ENCODE measurements at regions not wholly inside any gene's neighbourhood (a gene's known extent, or its start where the extent isn't known, plus 50 kb on each side); places are given as distances from the start of the nearest gene placed in this dataset.

DNA sequence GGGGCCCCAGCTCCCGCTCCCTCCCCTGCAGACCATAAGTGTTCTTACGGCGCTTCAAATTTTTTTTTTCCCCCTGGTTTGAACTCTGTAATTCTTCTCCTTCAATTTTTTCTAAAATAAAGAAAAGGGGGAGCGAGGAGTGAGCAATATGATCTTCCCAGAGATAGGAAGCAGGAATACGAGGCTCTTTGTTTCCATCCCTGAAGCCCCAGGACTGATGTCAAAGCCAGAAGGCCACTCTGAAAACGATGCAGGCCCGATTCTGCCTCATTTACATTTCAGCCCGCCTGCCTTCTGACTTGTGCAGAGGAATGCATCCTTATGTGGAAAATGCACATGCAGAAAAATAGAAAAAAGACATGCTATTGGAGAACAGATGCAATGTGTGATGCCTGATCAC is 401.5 kb upstream of the MKI67 start:
- DNase-seq (ENCODE audit: low read depth in 2 of 2): no peak

GRCh38 chr10:128528167-128528566 is 401.9 kb upstream of the MKI67 start:
- DNase-seq (ENCODE audit: low read depth in 2 of 2): no peak

DNA sequence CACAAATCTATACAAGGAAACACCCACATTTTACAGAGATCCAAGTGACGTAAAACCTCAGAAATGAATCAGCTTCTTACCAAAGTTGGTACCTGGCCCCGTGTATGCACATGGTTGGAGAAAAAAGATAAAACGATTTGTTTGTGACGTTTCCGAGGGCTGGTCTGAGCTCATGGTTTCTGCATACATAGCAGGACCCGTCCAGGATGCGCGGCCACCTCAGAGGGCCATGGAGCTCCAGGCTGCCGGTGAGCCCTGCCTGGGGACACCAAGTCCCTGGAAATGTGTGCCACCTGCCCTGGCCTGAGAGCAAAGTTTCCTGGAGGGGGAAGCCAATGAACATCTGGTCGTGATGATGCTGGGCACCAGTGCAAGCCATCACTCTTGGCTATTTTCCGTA is 402.6 kb upstream of the MKI67 start:
- no peak for DNase-seq (ENCODE audit: low read depth in 2 of 2)

DNA sequence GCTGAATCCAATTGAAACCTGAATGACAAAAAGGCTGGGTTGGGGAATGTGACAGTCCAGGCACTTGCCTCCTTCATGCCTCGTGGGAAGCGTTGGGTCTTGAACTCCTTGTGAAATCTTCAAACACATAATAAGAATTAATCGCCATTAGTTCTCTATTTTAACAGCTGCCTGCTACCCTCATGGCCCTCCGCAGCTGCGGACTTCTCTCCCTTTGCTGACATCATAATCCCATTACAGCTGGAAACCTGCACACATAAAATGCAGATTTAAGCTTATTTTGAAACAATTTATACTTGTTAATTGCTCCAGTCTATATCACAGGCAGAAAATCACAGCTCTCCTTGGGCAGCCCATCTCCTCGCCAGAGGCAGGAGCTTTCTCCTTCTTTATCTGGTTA is 403.0 kb upstream of the MKI67 start:
- no peak for DNase-seq (ENCODE audit: low read depth in 2 of 2)

DNA sequence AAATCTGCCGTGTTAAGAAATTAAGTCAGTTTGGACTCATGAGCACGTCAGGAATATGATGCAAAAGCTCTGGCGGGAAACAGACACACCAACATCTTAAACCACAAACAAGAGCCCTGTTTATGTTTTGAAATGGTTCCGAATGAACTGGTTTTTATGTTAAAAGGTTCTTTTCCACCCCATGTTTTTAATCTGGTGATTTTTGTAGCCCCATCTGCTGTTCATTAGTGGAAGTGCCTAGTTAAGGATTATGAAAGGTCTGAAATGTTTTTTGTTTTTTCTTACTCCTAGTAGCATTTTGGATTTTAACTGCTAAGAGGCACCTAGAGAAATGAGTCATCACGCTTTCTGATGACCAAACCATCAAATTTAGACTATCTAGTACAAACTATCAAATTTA is 404.1 kb upstream of the MKI67 start:
- DNase-seq (ENCODE audit: low read depth in 2 of 2): no peak

DNA sequence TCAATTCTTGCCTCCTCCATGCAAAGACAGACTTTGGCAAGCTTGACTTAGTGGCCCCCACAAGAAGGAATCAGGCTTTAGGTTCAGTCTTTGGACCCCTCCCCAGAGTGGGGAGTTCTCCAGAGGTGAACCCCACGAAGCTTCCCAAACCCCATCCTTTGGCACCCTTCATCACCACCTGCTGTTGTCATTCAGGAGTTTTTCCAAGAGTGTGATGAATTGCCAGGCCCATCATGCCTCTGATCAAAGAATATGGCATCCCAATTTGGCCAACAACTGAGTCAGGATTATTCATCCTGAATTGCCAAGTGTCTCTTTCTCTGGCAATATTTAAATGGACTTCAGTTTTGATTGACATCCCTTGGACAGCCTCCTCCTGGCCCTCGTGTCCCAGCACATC is 404.7 kb upstream of the MKI67 start:
- DNase-seq (ENCODE audit: low read depth in 2 of 2): no peak

DNA sequence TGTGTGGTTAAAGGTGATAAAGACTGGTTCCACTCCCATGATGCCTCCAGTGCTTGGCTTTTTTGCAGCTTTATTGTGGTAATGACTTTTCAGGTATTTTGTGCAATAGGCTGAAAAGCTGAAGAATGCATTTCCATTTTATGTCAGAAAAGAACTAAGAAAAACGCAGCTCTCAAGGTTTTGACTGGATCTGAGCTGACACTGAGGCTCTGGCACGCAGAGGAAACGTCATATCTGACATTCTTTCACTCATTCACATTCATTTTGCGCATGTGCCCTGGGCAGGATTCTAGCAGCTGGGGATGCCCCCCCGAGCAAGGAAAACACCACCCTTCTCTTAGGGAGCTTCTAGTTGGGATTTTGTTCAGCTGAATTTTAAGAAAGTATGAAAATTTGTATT is 408.5 kb upstream of the MKI67 start:
- DNase-seq (ENCODE audit: low read depth in 2 of 2): no peak

- DNase-seq (ENCODE audit: low read depth in 2 of 2): no peak
These were observed 410.0 kb upstream of the MKI67 start for GRCh38 chr10:128536259-128536658.

- no peak for DNase-seq (ENCODE audit: low read depth in 2 of 2)
These were observed 411.7 kb upstream of the MKI67 start for GRCh38 chr10:128537834-128538330.

DNA sequence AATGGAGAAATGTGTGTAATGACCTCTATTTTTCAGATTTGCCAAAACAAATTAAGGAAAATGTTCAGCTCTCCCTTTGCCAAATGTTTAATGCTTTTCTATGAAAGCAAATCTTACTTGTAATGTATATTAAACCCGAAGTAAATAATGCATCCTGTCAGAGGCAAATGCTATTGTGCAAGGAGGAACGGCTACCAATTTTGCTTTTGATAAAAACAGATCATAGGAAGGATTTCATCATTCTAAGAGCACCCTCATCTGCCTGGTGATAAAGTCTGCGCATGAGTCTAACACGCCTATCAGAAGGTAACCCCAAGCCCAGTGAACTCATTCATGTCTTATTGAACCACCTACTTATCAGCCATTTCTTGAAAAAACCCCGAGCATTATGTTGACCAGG is 412.4 kb upstream of the MKI67 start:
- no peak for DNase-seq (ENCODE audit: low read depth in 2 of 2)

GRCh38 chr10:128539510-128540127 is 413.4 kb upstream of the MKI67 start:
- DNase-seq (ENCODE audit: low read depth in 2 of 2): no peak

DNA sequence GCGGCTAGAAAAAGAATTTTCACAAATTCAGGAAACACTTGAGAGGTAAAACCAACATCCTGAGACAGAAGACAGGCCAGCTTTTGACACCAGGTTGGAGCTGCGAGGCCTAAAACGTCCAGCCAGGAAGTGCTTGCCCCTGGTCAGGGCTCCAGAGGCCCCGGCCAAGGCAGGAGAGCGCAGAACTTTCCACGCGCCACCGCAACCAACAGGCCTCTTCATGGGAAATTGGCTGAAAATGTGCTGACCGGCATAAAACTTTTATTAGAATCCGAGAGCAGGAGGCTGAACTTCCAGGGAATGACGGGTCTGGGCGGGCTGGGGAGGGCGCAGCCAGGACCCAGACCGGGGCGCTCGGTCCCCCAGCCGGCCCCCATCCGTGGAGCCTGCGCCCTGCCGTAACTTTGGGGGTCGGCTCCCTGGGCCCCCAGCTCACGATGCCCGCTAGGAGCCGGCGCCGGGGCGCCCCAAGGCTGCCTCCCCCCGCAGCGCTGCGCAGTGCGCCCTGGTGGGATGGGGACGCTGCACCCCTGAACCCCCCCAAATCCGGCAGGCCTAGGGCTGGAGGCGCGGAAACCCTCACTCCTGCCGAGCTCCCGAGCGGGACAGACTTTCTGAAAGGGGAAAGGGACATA is 414.0 kb upstream of the MKI67 start:
- no peak for DNase-seq (ENCODE audit: low read depth in 2 of 2)

GRCh38 chr10:128540781-128541761 is 414.8 kb upstream of the MKI67 start:
- no peak for DNase-seq (ENCODE audit: low read depth in 2 of 2)

DNA sequence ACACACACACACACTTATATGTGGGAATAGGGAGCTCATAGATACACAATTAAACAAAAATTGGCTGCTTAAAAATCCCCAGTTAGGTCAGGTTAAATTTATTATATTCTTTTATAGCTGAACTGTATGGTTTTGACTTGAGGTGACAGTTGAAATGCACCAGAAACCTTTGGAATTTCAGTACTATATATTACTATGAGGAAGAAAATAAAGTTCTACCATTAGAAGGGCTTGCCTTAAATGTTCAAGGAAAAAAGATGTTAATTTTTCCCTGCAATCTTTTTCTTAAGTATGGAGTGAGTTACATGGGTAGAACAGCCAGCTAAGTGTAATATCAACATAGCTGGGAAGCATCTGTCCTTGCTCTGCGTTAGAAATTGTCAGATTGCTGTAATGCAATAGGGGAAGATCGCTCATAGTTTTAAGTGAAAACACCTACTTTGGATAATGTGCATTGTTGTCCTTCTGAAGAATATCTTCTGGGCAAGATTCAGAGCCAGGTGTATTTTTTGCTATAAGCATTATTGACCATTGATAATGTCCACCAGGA is 415.8 kb upstream of the MKI67 start:
- DNase-seq (ENCODE audit: low read depth in 2 of 2): no peak

- no peak for DNase-seq (ENCODE audit: low read depth in 2 of 2)
These were observed 416.4 kb upstream of the MKI67 start for GRCh38 chr10:128542659-128543058.

DNA sequence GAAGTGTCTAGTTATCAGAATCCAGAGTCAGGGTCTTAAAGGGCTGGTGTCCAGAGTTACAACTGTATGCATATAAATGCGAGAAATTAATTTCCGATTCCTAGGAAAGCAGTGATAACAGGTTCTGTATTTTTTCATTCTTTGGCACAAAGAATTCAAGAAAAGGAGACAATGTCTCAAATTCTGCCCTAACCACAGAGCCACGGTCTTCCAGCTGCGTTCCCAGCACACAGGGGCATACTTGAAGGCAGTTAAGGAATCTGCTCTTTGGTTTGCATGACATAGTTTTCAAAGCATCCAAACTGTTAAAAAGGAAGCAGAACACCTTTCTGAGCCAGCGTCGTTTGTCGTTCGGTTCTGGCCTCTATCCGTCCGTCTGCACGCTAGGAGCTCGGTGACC is 416.9 kb upstream of the MKI67 start:
- no peak for DNase-seq (ENCODE audit: low read depth in 2 of 2)

GRCh38 chr10:128545216-128545615 is 419.0 kb upstream of the MKI67 start:
- DNase-seq (ENCODE audit: low read depth in 2 of 2): no peak

DNA sequence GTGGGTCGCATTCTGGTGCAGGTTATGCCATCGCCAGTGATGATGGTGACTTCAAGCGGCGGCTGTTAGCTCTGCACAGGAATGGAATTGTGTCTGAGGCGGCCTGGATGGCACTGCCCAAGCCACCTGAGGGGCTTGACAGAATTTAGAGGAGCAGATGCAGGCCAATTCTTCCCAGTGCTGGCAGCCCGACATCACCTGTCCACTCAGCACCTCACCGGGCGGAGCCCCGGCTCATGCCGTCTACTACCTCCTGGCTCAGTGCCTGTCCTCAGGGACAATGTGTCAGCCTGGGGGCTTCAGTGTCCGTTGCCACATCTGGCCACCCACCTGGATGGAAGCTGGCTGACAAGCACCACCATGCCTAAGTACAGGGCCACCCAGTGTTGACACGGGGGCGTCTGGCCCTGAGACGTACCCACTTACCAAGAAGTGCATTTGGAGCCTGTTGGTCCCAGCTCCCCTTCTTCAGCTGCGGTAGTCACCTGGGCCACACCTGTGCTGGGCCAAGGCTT is 420.5 kb upstream of the MKI67 start:
- DNase-seq (ENCODE audit: low read depth in 2 of 2): no peak

DNA sequence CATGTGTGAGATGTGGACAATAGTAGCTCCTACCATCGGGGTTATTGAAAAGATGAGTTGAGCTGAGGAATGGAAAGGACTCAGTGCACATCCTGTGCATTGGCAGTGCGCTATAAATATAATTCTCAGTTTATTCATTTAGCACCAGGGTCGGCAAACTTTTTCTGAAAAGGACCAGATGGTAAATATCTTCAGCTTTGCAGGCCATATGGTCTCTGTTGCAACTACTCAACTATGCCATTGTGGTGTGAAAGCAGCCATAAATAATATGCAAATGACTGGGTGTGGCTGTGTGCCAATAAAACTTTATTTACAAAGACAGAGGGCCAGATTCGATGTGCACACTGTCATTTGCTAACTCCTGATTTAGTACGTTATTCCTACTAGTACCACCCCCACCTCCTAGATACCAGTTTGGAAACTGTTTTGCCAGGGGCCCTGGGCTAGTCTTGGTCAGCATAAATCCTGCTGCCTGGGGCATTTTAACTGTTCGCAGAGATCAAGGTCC is 422.9 kb upstream of the MKI67 start:
- no peak for DNase-seq (ENCODE audit: low read depth in 2 of 2)

DNA sequence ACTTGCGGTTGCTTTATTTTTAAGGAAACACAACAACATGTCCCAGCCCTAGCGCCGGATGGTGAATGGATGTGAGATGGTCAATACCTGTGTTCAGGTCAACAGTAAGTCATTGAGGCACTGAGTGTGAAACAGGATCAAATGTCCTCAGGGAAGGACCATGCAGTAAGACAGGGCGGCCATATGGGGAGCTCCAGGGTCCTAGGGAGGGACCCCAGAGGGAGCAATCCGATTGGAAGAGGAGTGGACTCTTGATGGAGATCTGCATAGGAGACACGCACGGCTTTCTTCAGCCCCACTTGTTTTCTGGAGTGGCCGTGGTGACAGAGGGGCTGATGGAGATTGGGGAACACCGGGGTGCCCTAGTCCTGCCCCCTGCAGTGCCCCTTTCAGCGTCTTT is 423.8 kb upstream of the MKI67 start:
- DNase-seq (ENCODE audit: low read depth in 2 of 2): no peak

- DNase-seq (ENCODE audit: low read depth in 2 of 2): no peak
These were observed 425.3 kb upstream of the MKI67 start for GRCh38 chr10:128551475-128551874.

- DNase-seq (ENCODE audit: low read depth in 2 of 2): no peak
These were observed 427.5 kb upstream of the MKI67 start for GRCh38 chr10:128553755-128554154.
